Liver (tissue), 3 donors: ENCODE measurements at regions not wholly inside any gene's neighbourhood (a gene's known extent, or its start where the extent isn't known, plus 50 kb on each side); places are given as distances from the start of the nearest gene placed in this dataset.

Source experiments
- ATF3 ChIP-seq: IDR thresholded peaks from 2 replicates; pipeline ENCODE4 v1.6.1; 2016; ENCODE audit warnings: antibody characterized with exemption
- CTCF ChIP-seq: fragments of 150-350 bp; IDR thresholded peaks from 2 replicates; pipeline ENCODE4 v1.5.1; 2017; ENCODE audit warnings: improper control_type of control experiment, low read depth, low read length; ENCODE audit not compliant: missing input control
- FOXA1 ChIP-seq: IDR thresholded peaks from 2 replicates; pipeline ENCODE4 v1.6.1; 2016; ENCODE audit warnings: antibody characterized with exemption
- MAX ChIP-seq: IDR thresholded peaks from 2 replicates; pipeline ENCODE4 v1.6.1; 2016; ENCODE audit warnings: antibody characterized with exemption
- RAD21 ChIP-seq, 2 donors: IDR thresholded peaks; 2 replicates each; pipeline ENCODE4 v1.6.1; 2016; ENCODE audit warnings: antibody characterized with exemption in 2 of 2, mild to moderate bottlenecking in 2 of 2
- RXRA ChIP-seq, 2 donors: IDR thresholded peaks; 2 replicates each; pipeline ENCODE4 v1.6.1; 2017 to 2018; ENCODE audit warnings: antibody characterized with exemption in 2 of 2, mild to moderate bottlenecking in 1 of 2
- donor health status: healthy.
- donor health status: healthy.

- TF ChIP-seq CTCF (no peak), ATF3 (no peak), RXRA (IDR thresholded peaks at IDR 0.05) (no peak), MAX (no peak), FOXA1 (no peak), RAD21 (IDR thresholded peaks at IDR 0.05) (no peak)
Observed at GRCh38 chrX:74049126-74049525, 196.6 kb upstream of the XIST start.
